ENCODE measurements at regions not wholly inside any gene's neighbourhood (a gene's known extent, or its start where the extent isn't known, plus 50 kb on each side); places are given as distances from the start of the nearest gene placed in this dataset.
"Not testable (repeated sequence)": the region's sequence is repeated elsewhere in the genome, so short reads cannot be mapped to it uniquely, and the experiment has no call there.

GRCh38 chr3:25182794-25183193 lies 245.3 kb upstream of the RARB start:
- DNase-seq, result no peak
- H3K27ac Mint-ChIP-seq, result no peak overlapping the region
- peaks cover 1% of the 10 kb centered on the region for H3K9me3 Mint-ChIP-seq
- H3K27me3 Mint-ChIP-seq, result no peaks in the 10 kb centered on the region
- H3K4me1 Mint-ChIP-seq, result no peaks in the 10 kb centered on the region
- H3K36me3 Mint-ChIP-seq, result no peaks in the 10 kb centered on the region
- no peak overlapping the region for H3K4me3 Mint-ChIP-seq
- POLR2A ChIA-PET, result no interaction called here
- no peak for ATAC-seq (ENCODE audit: low read depth)

DNA sequence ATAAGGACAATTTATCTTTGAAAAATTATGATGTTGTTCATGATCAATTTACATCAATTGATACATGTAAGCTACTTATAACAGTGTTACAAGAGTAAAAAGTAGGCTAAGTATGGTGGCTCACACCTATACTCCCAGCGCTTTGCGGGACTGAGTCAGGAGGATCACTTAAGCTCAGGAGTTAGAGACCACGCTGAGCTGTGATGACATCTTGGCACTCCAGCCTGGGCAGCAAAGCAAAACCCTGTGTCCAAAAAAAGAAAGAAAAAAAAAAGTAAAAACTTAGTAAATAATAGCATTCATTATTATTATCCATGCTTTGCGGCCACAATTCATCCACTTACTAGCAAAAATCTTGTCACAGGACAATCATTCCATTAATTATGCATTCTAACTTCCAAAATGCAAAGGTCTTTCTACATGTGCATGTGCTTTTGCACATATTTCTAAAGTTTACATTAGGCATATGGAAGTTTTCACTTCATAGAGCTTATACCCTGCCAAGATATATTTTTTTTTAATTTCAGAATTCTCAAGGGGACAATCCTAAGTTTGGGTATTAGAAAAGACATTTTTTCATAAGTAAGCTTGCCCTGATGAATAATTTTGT lies 243.3 kb upstream of the RARB start:
- ATAC-seq (ENCODE audit: low read depth) (no peak), DNase-seq (no peak)
- H3K9me3 Mint-ChIP-seq, result no peaks in the 10 kb centered on the region
- no peaks in the 10 kb centered on the region for H3K27me3 Mint-ChIP-seq
- POLR2A ChIA-PET, result no interaction called here
- no peaks in the 10 kb centered on the region for H3K36me3 Mint-ChIP-seq
- H3K4me3 Mint-ChIP-seq, result no peak overlapping the region
- H3K27ac Mint-ChIP-seq, result no peak overlapping the region
- no peaks in the 10 kb centered on the region for H3K4me1 Mint-ChIP-seq

DNA sequence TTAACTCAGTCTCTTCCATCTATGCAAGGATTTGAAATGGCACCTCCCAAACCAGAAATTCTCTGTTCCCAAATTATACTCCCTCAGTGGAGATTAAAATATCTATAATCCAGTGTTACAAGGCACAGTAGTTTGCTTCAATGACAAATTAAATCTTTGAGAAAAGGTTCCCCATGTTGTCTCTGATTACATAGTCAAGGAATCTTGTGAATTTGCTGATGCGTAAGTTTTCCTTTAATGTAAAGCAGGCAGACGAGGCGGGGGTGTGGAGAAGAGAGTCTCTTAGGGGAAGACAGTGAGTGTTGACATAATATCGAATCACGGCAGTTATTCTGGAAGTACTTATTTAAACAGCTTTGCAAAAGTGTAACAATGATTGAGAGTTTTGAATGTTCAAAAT lies 236.4 kb upstream of the RARB start:
- Mint-ChIP-seq H3K4me3 (no peak overlapping the region), H3K4me1 (no peaks in the 10 kb centered on the region), H3K9me3 (peaks cover 1% of the 10 kb centered on the region), H3K27ac (no peak overlapping the region), H3K27me3 (no peaks in the 10 kb centered on the region), H3K36me3 (no peaks in the 10 kb centered on the region)
- no peak for DNase-seq
- POLR2A ChIA-PET, result no interaction called here
- no peak for ATAC-seq (ENCODE audit: low read depth)

GRCh38 chr3:25199567-25199966 lies 228.5 kb upstream of the RARB start:
- ATAC-seq (ENCODE audit: low read depth); H3K4me3 Mint-ChIP-seq; H3K27me3 Mint-ChIP-seq; DNase-seq; H3K27ac Mint-ChIP-seq; H3K36me3 Mint-ChIP-seq; POLR2A ChIA-PET; H3K4me1 Mint-ChIP-seq: not testable (repeated sequence)
- peaks cover 13% of the 10 kb centered on the region for H3K9me3 Mint-ChIP-seq

- no peak for DNase-seq
- POLR2A ChIA-PET, result interaction anchor here (0.5 kb wide), 1 partner anchor 287 kb away, joined by 5 read pairs; no protein-coding TSS in a partner anchor
- no peak overlapping the region for H3K27ac Mint-ChIP-seq
- no peak for ATAC-seq (ENCODE audit: low read depth)
- H3K27me3 Mint-ChIP-seq, result no peaks in the 10 kb centered on the region
- no peaks in the 10 kb centered on the region for H3K36me3 Mint-ChIP-seq
- no peaks in the 10 kb centered on the region for H3K9me3 Mint-ChIP-seq
- H3K4me3 Mint-ChIP-seq, result no peak overlapping the region
- H3K4me1 Mint-ChIP-seq, result no peaks in the 10 kb centered on the region
Observed at GRCh38 chr3:25212736-25213135, 215.3 kb upstream of the RARB start.

DNA sequence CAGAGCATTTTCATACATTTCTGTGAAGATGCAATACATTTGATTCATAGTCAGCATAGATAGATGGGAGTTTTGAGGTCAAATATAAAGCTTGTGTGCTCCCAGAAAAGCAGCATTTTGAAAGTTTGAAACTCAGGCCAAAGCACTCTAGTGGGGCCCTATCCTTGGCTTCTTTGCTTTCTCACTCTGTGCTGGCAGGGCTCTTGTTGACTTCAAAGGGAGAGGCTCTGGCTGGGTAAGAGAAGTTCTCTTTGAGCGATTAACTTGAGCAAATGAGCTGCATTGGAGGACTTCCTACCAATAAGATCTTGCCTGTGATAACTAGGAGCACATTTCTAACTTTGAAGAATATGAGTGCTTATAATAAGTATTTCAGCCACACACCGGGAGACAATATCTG lies 214.0 kb upstream of the RARB start:
- H3K4me1 Mint-ChIP-seq, result no peaks in the 10 kb centered on the region
- H3K27ac Mint-ChIP-seq, result no peak overlapping the region
- no peaks in the 10 kb centered on the region for H3K27me3 Mint-ChIP-seq
- POLR2A ChIA-PET, result no interaction called here
- DNase-seq, result no peak
- H3K9me3 Mint-ChIP-seq, result no peaks in the 10 kb centered on the region
- ATAC-seq (ENCODE audit: low read depth), result no peak
- H3K36me3 Mint-ChIP-seq, result no peaks in the 10 kb centered on the region
- H3K4me3 Mint-ChIP-seq, result no peak overlapping the region

DNA sequence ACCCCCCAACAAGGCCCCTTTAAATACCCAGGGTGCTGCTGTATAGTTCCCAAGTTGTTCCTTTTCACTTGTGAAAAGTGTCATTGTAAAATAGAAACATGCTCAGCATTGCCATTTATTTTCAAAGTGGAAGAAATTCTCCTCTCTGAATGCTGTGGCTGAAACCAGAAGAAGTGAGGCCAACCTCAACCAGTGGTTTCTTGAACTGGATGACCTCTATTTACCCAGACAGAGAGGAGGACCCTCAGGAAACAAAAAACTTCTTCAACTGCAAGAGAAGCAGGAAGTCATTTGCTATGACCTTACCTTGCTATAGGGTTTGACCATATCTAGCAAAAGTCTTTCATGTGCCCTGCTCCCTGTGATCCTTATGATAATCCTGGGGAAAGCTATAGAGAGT lies 209.7 kb upstream of the RARB start:
- Mint-ChIP-seq H3K4me1 (no peaks in the 10 kb centered on the region), H3K4me3 (no peak overlapping the region), H3K27ac (no peak overlapping the region), H3K27me3 (no peaks in the 10 kb centered on the region), H3K36me3 (no peaks in the 10 kb centered on the region), H3K9me3 (no peaks in the 10 kb centered on the region)
- POLR2A ChIA-PET, result no interaction called here
- no peak for DNase-seq
- ATAC-seq (ENCODE audit: low read depth), result no peak

DNA sequence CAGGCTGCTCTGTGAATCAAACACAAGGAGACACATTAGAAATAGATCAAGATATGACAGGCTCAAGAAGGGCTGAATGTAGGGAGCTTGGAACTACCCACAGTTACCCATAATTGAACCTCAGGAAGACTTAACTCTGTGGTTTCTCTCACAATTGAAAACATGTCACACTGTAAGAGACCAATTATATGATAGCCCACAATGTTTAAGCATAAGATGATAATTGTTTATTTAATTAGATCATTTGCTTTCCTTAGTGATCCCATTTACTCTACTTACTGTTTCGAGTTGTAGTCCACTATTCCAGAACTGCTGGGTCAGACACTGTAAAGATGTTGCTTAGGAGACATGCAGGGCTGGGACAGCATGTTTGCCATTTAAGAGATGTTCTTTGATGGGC lies 201.3 kb upstream of the RARB start:
- ATAC-seq (ENCODE audit: low read depth), result no peak
- Mint-ChIP-seq H3K36me3 (no peaks in the 10 kb centered on the region), H3K4me1 (no peaks in the 10 kb centered on the region), H3K9me3 (no peaks in the 10 kb centered on the region), H3K27ac (no peak overlapping the region), H3K4me3 (no peak overlapping the region), H3K27me3 (no peaks in the 10 kb centered on the region)
- POLR2A ChIA-PET, result no interaction called here
- no peak for DNase-seq

- Mint-ChIP-seq H3K36me3 (no peaks in the 10 kb centered on the region), H3K4me3 (no peak overlapping the region), H3K27ac (no peak overlapping the region), H3K27me3 (no peaks in the 10 kb centered on the region), H3K4me1 (no peaks in the 10 kb centered on the region), H3K9me3 (no peaks in the 10 kb centered on the region)
- no peak for DNase-seq
- no peak for ATAC-seq (ENCODE audit: low read depth)
- POLR2A ChIA-PET, result no interaction called here
Observed at GRCh38 chr3:25229586-25229985, 198.5 kb upstream of the RARB start.

DNA sequence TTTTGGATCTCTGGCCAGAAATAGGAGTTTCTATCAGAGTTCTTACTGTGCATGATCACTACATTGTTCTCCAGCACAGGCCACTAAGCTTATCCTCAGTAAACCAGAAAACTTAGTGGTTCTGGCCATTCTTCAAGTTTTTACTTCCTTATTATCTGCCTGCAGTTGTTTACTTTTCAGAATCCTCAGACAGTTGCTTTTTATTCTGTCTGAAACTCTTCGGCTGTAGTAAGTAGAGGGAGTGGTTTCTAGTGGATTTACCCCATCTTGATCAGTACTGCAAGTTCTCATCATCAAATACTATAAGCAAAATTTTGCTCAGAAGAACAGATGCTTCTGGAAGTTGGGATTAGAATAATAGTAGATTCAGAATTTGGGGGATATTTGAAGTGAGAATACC lies 193.0 kb upstream of the RARB start:
- Mint-ChIP-seq H3K9me3 (no peaks in the 10 kb centered on the region), H3K36me3 (no peaks in the 10 kb centered on the region), H3K27me3 (no peaks in the 10 kb centered on the region), H3K4me3 (no peak overlapping the region), H3K4me1 (no peaks in the 10 kb centered on the region), H3K27ac (no peak overlapping the region)
- ATAC-seq (ENCODE audit: low read depth) (no peak), DNase-seq (no peak)
- POLR2A ChIA-PET, result no interaction called here

- DNase-seq, result no peak
- H3K27ac Mint-ChIP-seq, result no peak overlapping the region
- no peaks in the 10 kb centered on the region for H3K4me1 Mint-ChIP-seq
- no peak overlapping the region for H3K4me3 Mint-ChIP-seq
- POLR2A ChIA-PET, result no interaction called here
- no peak for ATAC-seq (ENCODE audit: low read depth)
- H3K9me3 Mint-ChIP-seq, result no peaks in the 10 kb centered on the region
- no peaks in the 10 kb centered on the region for H3K36me3 Mint-ChIP-seq
- no peaks in the 10 kb centered on the region for H3K27me3 Mint-ChIP-seq
Observed at GRCh38 chr3:25235466-25235865, 192.6 kb upstream of the RARB start.

- Mint-ChIP-seq H3K27ac (no peak overlapping the region), H3K27me3 (no peaks in the 10 kb centered on the region), H3K9me3 (no peaks in the 10 kb centered on the region), H3K4me3 (no peak overlapping the region), H3K36me3 (no peaks in the 10 kb centered on the region), H3K4me1 (no peaks in the 10 kb centered on the region)
- DNase-seq (no peak), ATAC-seq (ENCODE audit: low read depth) (no peak)
- POLR2A ChIA-PET, result no interaction called here
Observed at GRCh38 chr3:25237602-25238001, 190.5 kb upstream of the RARB start.

DNA sequence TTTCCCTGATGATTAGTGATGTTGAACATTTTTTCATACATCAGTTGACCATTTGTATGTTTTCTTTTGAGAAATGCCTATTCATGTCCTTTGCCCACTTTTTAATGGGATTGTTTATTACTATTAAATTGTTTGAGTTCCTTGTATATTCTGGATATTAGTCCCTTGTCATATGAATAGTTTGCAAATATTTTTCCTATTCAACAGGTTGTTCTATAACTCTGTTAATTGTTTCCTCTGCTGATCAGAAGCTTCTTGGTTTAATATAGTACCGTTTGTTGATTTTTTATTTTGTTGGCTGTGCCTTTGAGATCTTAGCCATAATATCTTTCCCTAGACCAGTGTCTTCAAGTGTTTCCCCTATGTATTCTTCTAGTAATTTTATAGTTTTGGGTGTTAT lies 189.0 kb upstream of the RARB start:
- ATAC-seq (ENCODE audit: low read depth) (no peak), DNase-seq (no peak)
- no peaks in the 10 kb centered on the region for H3K4me1 Mint-ChIP-seq
- peaks cover 4% of the 10 kb centered on the region for H3K9me3 Mint-ChIP-seq
- H3K27ac Mint-ChIP-seq, result no peak overlapping the region
- no peak overlapping the region for H3K4me3 Mint-ChIP-seq
- POLR2A ChIA-PET, result no interaction called here
- no peaks in the 10 kb centered on the region for H3K36me3 Mint-ChIP-seq
- no peaks in the 10 kb centered on the region for H3K27me3 Mint-ChIP-seq

- ATAC-seq (ENCODE audit: low read depth) (no peak), DNase-seq (no peak)
- H3K36me3 Mint-ChIP-seq, result no peaks in the 10 kb centered on the region
- no peaks in the 10 kb centered on the region for H3K27me3 Mint-ChIP-seq
- H3K27ac Mint-ChIP-seq, result no peak overlapping the region
- H3K9me3 Mint-ChIP-seq, result peaks cover 14% of the 10 kb centered on the region
- no peak overlapping the region for H3K4me3 Mint-ChIP-seq
- H3K4me1 Mint-ChIP-seq, result no peaks in the 10 kb centered on the region
- POLR2A ChIA-PET, result no interaction called here
Observed at GRCh38 chr3:25246913-25247312, 181.2 kb upstream of the RARB start.

DNA sequence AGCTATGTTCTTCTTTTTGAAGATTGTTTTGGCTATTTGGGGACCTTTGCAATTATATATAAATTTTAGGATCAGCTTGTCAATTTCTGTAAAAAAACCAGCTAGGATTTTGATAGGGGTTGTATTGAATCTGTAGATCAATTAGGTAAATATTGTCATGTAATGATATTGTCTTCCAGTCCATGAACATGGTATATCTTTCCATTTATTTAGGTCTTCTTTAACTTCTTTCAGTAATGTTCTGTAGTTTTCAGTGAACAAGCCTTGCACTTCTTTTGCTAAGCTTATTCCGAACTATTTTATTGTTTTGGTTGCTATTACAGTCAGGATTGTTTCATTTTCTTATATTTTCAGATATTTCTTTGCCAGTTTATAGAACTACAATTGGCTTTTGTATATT lies 175.8 kb upstream of the RARB start:
- no peaks in the 10 kb centered on the region for H3K27me3 Mint-ChIP-seq
- H3K36me3 Mint-ChIP-seq, result no peaks in the 10 kb centered on the region
- peaks cover 13% of the 10 kb centered on the region for H3K9me3 Mint-ChIP-seq
- no peak for ATAC-seq (ENCODE audit: low read depth)
- no peak overlapping the region for H3K4me3 Mint-ChIP-seq
- no peaks in the 10 kb centered on the region for H3K4me1 Mint-ChIP-seq
- no peak for DNase-seq
- POLR2A ChIA-PET, result no interaction called here
- no peak overlapping the region for H3K27ac Mint-ChIP-seq
